Mucosa of descending colon (tissue), 3 donors: ENCODE measurements at regions not wholly inside any gene's neighbourhood (a gene's known extent, or its start where the extent isn't known, plus 50 kb on each side); places are given as distances from the start of the nearest gene placed in this dataset.

Experiments
- ATAC-seq: fragments of 200-7000 bp; cut with Tn5 transposase; one replicate; pipeline ENCODE4 v1.9.1; 2020; ENCODE audit warnings: mild to moderate bottlenecking, moderate library complexity
- DNase-seq, 3 donors: peaks; one replicate each; pipeline ENCODE4 v3.0.0-alpha.2; 2020
- H3K36me3 ChIP-seq: fragments of 200-600 bp; one replicate; pipeline ENCODE4 v1.8.0; 2021; ENCODE audit warnings: low read depth, mild to moderate bottlenecking
- H3K4me1 ChIP-seq: fragments of 200-600 bp; one replicate; pipeline ENCODE4 v1.8.0; 2021; ENCODE audit warnings: low read depth, mild to moderate bottlenecking
- H3K4me3 ChIP-seq: fragments of 200-600 bp; one replicate; pipeline ENCODE4 v1.8.0; 2021; ENCODE audit warnings: mild to moderate bottlenecking
- H3K9me3 ChIP-seq: fragments of 200-600 bp; one replicate; pipeline ENCODE4 v1.8.0; 2021; ENCODE audit warnings: mild to moderate bottlenecking
- intact Hi-C, 2 donors: fragments of 100-400 bp; cut with DNase I in 1 of 2; cut with micrococcal nuclease in 1 of 2; formaldehyde crosslinking; loops; one replicate each; pipeline versions ENCODE4 v1.11.0 to v1.11.1; 2022; cut with DNase I, micrococcal nuclease
- TF ChIP-seq, protein P1 (sequence below): fragments of 200-600 bp; IDR thresholded peaks from one replicate; pipeline ENCODE4 v1.8.0; 2022; ENCODE audit warnings: antibody characterized with exemption, mild to moderate bottlenecking
- donor health status: DM: no; HTN: no; CAD: no; lungs with moderate emphysema.
- donor health status: DM: no; HTN: no; CAD: no.
- donor health status: DM: no; HTN: yes; CAD: no.

GRCh38 chr20:12596863-12597262, 411.9 kb upstream of the SPTLC3 start:
- ATAC-seq (no peak), DNase-seq (no peak)
- intact Hi-C loops, result no loop called here
- no peaks in the 10 kb centered on the region for H3K9me3 ChIP-seq
- no peaks in the 10 kb centered on the region for H3K4me1 ChIP-seq
- no peaks in the 10 kb centered on the region for H3K36me3 ChIP-seq
- TF ChIP-seq, protein P1, sequence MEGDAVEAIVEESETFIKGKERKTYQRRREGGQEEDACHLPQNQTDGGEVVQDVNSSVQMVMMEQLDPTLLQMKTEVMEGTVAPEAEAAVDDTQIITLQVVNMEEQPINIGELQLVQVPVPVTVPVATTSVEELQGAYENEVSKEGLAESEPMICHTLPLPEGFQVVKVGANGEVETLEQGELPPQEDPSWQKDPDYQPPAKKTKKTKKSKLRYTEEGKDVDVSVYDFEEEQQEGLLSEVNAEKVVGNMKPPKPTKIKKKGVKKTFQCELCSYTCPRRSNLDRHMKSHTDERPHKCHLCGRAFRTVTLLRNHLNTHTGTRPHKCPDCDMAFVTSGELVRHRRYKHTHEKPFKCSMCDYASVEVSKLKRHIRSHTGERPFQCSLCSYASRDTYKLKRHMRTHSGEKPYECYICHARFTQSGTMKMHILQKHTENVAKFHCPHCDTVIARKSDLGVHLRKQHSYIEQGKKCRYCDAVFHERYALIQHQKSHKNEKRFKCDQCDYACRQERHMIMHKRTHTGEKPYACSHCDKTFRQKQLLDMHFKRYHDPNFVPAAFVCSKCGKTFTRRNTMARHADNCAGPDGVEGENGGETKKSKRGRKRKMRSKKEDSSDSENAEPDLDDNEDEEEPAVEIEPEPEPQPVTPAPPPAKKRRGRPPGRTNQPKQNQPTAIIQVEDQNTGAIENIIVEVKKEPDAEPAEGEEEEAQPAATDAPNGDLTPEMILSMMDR, result no peak
- H3K4me3 ChIP-seq, result no peak overlapping the region

DNA sequence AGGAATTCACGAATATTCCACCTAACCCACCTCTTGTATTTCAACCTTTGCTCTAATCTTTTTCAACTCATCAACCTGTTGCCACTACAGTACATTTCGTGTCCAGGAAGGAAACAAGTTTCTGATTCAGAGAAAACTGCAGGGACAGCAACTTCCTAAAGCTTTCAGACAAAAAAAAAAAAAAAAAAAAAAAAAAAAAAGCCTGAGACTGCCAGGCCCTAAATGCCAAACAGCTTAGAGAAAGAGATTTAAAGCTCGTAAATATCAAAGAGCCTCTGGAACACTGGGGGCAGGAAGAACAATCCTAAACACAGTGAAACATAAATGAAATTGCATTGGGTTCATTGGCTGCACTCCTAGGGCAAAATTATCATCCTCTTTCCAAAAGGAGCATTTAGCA, 411.2 kb upstream of the SPTLC3 start:
- TF ChIP-seq, protein P1, result no peak
- intact Hi-C loops, result no loop called here
- DNase-seq (no peak), ATAC-seq (no peak)
- H3K36me3 ChIP-seq, result no peaks in the 10 kb centered on the region
- H3K9me3 ChIP-seq, result no peaks in the 10 kb centered on the region
- no peaks in the 10 kb centered on the region for H3K4me1 ChIP-seq
- no peak overlapping the region for H3K4me3 ChIP-seq

GRCh38 chr20:12598894-12599293, 409.9 kb upstream of the SPTLC3 start:
- Histone ChIP-seq H3K4me1 (no peaks in the 10 kb centered on the region), H3K9me3 (no peaks in the 10 kb centered on the region), H3K36me3 (no peaks in the 10 kb centered on the region), H3K4me3 (no peak overlapping the region)
- DNase-seq, result no peak
- intact Hi-C loops, result no loop called here
- TF ChIP-seq, protein P1, result no peak
- ATAC-seq, result no peak

GRCh38 chr20:12599494-12599893, 409.3 kb upstream of the SPTLC3 start:
- DNase-seq (no peak), ATAC-seq (no peak)
- H3K36me3 ChIP-seq, result no peaks in the 10 kb centered on the region
- no peaks in the 10 kb centered on the region for H3K9me3 ChIP-seq
- intact Hi-C loops, result no loop called here
- TF ChIP-seq, protein P1, result no peak
- H3K4me1 ChIP-seq, result no peaks in the 10 kb centered on the region
- no peak overlapping the region for H3K4me3 ChIP-seq

DNA sequence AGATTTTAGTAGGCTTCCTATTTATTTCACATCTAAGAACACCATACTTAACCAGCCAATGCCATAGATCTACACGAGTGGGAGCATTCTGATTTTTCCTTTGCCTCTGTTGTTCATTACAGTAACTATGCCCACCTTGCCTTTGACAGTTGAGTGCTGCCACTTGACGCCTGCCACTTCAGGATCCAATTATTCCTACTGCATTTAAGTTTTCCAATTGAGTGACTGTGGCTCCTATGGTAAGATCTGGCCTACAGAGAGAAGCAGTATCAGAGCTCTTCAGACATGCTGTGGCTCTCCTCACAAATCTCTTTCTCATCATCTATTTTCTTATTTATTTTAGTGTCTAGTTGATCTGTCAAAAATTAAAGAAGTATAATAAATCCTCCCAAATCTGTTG, 403.0 kb upstream of the SPTLC3 start:
- TF ChIP-seq, protein P1, result no peak
- Histone ChIP-seq H3K4me3 (no peak overlapping the region), H3K36me3 (no peaks in the 10 kb centered on the region), H3K4me1 (no peaks in the 10 kb centered on the region), H3K9me3 (no peaks in the 10 kb centered on the region)
- no peak for DNase-seq
- ATAC-seq, result no peak
- intact Hi-C loops, result no loop called here

DNA sequence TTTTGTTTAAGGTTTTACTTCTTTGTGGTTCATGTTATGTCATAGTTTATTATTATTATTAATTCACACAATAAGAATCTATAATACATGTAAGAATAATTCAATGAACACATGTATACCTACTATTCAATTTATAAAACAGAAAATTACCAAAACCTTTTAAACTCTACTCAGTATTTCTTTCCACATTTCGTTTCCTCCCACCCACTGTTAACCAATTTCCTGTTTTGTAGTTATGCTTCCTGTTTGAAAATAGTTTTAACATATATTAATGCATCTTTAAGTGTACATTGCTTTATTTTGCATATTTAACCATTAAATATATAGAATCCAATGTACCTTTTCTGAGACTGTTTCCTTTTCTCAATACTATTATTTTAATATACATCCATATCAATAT, 397.9 kb upstream of the SPTLC3 start:
- intact Hi-C loops, result no loop called here
- ATAC-seq (no peak), DNase-seq (no peak)
- TF ChIP-seq, protein P1, result no peak
- Histone ChIP-seq H3K4me1 (no peaks in the 10 kb centered on the region), H3K9me3 (peaks cover 7% of the 10 kb centered on the region), H3K4me3 (no peak overlapping the region), H3K36me3 (no peaks in the 10 kb centered on the region)
